ENCODE measurements at regions not wholly inside any gene's neighbourhood (a gene's known extent, or its start where the extent isn't known, plus 50 kb on each side); places are given as distances from the start of the nearest gene placed in this dataset.

- in situ Hi-C loops (cut with MboI; ENCODE audit: low pct_unique_long_range_greater_than_20kb, low sequenced_read_pairs) = no loop called here
- no peak for DNase-seq
Measured at GRCh38 chr9:91082731-91083130, 279.0 kb downstream of the AUH start.

DNA sequence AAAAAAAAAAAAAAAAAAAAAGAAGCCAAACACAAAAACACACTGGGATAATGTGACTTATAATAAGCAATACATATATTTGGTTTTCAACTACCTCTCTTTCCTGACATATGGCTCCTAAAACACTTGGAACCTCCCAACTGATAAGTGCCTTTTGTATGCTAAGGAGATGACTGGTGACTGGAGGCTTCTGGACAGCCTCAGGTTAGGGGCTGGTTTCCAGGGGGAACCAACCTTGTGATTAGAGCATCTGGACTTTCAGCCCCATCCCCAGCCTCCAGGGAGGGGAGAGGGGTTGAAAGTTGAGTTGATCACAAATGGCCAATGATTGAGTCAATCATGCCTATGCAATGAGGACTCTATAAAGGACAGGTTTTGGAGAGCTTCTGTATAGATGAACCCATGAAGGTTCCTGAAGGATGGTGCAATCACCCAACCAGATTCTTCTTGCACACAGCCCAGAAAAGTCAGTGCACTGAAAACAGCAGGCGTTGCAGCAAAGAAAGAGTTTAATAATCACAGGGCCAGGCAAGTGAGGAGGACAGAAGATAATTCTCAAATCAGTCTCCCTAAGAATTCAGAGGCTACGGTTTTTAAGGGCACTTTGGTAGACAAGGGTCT is 276.7 kb downstream of the AUH start:
- DNase-seq = no peak

DNA sequence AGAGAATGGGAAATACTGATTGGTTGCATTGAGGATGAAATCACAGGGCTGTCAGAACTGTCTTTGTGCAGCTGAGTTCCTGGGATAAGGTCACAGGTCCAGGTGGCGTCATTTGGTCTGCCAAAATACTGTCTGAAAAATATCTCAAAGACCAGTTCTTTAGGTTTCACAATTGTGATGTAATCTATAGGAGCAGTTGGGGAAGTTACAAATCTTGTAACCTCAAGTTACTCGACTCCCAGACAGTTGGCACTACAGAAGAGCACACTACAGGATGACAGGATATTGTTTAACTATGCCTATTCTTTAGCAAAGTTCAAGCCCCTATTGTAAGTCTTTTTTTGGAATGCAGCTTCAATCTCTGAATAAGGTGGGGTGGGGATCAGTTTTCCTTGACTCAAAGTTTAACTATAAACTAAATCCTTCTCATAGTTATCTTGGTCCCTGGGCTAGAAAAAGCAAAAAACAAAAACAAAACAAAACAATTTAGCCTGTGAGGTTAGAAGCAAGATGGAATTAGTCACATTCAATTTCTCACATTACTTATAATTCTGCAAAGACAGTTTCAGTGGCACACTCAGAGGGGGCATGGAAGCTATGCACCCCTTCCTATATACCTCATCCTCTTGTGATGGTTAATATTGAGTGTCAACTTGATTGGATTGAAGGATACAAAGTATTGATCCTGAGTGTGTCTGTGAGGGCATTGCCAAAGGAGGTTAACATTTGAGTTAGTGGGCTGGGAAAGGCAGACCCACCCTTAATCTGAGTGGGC is 276.0 kb downstream of the AUH start:
- DNase-seq = peak; percentile 68
- in situ Hi-C loops (cut with MboI; ENCODE audit: low pct_unique_long_range_greater_than_20kb, low sequenced_read_pairs) = no loop called here

More for the DNA sequence above, 276.7 kb downstream of the AUH start:
- in situ Hi-C loops (cut with MboI; ENCODE audit: low pct_unique_long_range_greater_than_20kb, low sequenced_read_pairs) = no loop called here

DNA sequence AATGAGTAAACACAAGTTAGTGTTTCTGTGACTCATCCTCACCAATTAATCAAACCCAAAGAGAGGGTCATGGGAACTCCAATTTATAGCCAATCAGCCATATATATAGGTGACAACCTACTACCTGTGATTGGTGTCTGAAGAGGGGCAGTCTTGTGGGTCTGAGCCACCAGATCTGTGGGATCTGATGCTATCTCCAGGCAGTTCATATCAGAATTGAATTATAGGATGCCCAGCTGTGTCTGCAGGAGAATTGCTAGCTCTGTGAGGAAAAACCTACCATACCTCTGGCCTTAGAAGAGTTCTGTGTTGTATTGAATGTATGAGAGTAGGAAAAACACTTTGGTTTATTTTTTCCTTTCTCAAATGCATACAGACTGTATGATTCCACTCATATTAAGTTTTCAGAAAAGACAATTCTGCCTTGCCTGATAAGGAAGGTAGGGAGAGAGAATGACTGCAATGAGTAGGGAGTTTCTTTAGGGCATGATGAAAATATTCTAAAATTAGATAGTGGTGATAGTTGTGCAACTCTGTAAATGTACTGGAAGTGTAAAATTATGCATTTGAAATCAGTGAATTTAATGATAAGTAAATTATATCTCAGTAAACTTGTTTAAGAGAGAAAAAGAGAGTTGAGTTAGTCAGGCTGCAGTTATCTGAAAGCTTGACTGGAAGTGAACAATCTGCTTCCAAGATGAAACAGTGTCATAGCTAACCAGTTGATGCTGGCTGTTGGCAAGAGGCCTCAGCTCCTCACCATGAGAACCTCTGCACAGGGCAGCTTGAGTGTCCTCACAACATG is 274.9 kb downstream of the AUH start:
- no peak for DNase-seq
- in situ Hi-C loops (cut with MboI; ENCODE audit: low pct_unique_long_range_greater_than_20kb, low sequenced_read_pairs) = no loop called here

DNA sequence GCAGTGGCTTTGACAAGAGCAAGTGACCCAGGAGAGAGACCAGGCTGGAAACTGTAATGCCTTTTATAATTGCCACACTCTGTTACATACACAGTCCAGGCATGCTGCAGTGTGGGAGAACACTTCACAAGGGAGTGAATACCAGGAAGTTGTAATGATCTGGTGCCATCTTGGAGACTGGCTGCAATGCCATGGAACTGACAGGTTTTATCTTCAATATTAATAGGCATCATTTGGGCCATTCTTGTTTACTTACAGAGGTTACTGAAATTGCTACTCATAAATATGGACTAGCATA is 274.3 kb downstream of the AUH start:
- in situ Hi-C loops (cut with MboI; ENCODE audit: low pct_unique_long_range_greater_than_20kb, low sequenced_read_pairs) = no loop called here
- no peak for DNase-seq

DNA sequence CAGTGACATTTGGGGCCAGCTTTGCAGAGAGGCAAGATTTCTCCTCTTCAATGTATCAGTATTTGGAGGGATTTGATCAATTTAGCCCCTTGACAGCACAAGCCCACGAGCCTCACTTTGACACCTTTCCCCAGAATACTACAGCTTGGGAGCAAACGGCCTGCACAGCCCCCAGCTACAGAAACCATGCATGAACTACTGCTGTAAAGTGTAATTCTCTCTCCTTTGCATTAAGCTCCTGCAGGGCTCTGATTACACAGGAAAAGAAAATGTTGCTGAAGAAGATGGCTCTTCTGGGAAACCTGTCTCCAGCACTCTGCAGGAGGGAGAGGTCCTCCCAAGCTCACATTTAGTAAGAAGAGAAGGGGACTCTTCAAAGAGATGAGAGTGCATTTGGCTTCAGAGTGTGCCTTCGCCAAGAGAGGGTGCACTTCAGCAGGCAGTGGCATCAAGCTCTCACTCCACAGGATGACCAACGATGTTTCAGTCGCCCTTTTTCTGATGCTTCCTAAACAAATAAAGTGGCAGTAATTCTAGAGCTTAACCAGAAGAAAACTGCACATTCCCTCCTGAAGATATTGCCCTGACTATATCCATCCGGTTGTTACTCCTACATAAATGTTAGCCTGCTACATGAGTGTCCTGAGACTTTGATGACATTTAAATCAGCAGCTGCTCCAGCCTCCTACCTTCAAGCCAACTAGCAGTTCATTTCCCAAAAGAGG is 272.2 kb downstream of the AUH start:
- DNase-seq = peak; percentile 46
- in situ Hi-C loops (cut with MboI; ENCODE audit: low pct_unique_long_range_greater_than_20kb, low sequenced_read_pairs) = no loop called here

DNA sequence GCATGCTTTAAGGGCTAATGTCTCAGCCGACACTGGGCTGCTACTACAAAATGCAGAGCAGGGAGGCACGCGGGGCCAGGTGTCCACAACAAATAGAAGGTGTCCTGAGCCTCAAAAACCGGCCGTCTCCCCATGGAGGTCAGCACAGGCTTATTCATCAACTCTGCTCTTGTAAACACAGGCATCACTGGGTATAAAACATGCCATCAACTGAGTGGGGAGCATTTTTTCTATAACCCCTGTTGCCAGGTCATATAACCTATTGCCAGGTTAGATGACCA is 271.6 kb downstream of the AUH start:
- no peak for DNase-seq
- in situ Hi-C loops (cut with MboI; ENCODE audit: low pct_unique_long_range_greater_than_20kb, low sequenced_read_pairs) = no loop called here

- in situ Hi-C loops (cut with MboI; ENCODE audit: low pct_unique_long_range_greater_than_20kb, low sequenced_read_pairs) = no loop called here
Measured at GRCh38 chr9:91092214-91092613, 269.5 kb downstream of the AUH start.

DNA sequence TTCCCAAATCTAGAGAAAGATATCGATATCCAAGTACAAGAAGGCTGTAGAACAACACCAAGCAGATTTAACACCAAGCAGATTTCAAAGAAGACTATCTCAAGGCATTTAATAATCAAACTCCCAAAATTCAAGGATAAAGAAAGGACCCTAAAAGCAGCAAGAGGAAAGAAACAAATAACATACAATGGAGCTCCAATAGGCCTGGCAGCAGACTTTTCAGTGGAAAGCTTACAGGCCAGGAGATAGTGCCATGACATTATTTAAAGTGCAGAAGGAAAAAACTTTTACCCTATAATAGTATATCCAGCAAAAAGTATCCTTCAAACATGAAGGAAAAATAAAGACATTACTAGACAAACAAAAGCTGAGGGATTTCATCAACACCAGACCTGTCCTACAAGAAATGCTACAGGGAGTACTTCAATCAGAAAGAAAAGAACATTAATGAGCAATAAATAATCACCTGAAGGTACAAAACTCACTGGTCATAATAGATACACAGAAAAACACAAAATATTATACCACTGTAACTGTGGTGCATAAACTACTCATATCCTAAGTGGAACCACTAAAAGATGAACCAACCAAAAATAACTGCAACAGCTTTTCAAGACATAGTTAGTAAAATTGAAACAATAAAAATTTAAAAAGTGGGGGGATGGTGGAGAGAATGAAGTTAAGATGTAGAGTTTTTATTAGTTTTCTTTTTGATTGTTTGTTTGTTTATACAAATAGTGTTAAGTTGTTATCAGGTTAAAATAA is 267.2 kb downstream of the AUH start:
- in situ Hi-C loops (cut with MboI; ENCODE audit: low pct_unique_long_range_greater_than_20kb, low sequenced_read_pairs) = no loop called here

More at GRCh38 chr9:91092214-91092613, 269.5 kb downstream of the AUH start:
- DNase-seq = no peak

GRCh38 chr9:91098203-91098850 is 263.4 kb downstream of the AUH start:
- in situ Hi-C loops (cut with MboI; ENCODE audit: low pct_unique_long_range_greater_than_20kb, low sequenced_read_pairs) = no loop called here
- no peak for DNase-seq

More for the DNA sequence above, 267.2 kb downstream of the AUH start:
- DNase-seq = no peak

DNA sequence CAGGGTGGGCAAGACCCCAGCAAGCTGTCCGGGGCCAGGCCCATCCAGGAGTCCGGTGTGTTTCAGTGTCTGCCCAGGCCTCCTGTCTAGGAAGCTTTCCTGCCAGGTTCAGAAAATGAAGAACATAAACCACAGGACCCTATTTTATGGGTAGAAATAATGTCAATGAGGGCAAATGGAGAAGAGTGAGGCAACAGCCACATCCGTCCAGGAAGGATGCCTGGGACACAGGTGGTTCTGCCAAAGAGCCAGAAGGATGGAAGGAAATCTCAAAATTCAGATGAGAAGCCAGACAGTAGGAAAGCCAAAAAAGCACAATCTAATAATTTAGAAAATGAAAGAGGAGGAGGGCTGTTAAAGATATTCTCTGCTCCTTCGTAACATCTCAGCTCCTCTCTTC is 262.3 kb downstream of the AUH start:
- in situ Hi-C loops (cut with MboI; ENCODE audit: low pct_unique_long_range_greater_than_20kb, low sequenced_read_pairs) = no loop called here
- no peak for DNase-seq

- in situ Hi-C loops (cut with MboI; ENCODE audit: low pct_unique_long_range_greater_than_20kb, low sequenced_read_pairs) = no loop called here
- DNase-seq = no peak
Measured at GRCh38 chr9:91100878-91101450, 260.8 kb downstream of the AUH start.

DNA sequence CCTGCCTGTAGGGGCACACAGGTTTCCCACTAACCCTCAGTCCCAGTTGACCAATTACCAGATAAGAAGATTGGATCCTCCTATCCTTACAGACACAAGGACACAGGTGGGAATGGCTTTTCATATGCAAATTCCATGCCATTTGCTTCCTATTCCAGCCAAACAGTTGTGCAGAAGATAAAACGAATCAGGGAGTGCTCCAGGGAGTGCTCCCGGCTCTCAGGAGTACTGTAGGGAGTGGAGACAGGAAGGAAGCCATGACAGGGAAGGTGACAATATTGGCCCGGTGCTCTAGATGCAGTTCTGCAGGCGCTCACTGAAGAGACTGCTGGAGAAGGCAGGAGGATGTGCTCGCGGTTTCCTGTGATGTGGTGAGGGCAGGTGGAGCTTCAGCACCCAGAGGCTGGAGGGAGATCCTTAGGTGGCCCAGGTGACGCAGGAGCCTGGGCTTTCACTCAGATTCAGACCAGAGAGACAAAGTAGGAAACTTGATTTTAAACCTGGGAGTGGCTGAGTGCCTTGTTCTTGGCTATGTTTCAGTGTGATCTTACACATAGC is 260.0 kb downstream of the AUH start:
- in situ Hi-C loops (cut with MboI; ENCODE audit: low pct_unique_long_range_greater_than_20kb, low sequenced_read_pairs) = no loop called here
- DNase-seq = no peak

DNA sequence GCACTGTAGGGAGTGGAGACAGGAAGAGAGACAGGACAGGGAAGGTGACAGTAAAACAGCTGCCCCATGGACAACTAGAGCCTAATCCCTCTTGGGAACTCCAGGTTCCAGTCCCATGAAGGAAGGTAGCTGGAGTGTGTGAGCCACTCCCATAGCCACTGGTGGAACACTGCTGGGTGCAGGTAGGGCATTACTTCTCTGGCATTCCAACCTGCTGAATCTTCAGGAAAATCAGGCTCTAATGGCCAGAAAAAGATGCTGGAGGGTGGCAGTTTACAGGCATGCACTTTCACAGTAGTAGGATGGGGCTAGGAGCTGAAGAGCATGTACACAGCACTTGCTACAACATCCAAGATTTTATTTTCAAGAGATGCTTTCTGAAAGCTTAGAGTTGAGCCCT is 259.4 kb downstream of the AUH start:
- in situ Hi-C loops (cut with MboI; ENCODE audit: low pct_unique_long_range_greater_than_20kb, low sequenced_read_pairs) = no loop called here
- DNase-seq = no peak

DNA sequence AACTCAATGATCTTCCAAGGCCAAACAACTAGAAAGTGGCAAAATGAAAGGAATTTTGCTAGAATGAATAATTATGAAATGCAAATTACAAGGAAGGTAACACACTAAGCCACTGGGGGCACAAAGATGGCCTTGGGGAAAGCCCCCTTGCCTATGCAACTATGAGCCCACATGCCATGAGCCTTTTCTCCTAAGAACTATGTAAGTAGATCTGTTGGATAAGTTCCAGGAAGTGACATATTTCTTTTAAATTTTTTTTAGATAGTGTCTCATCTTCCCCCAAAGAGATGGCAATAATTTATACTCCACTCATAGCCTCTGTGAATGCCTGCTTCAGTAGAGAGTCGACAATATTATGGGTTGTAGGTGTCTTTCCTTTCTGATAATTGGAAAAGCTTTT is 257.8 kb downstream of the AUH start:
- no peak for DNase-seq
- in situ Hi-C loops (cut with MboI; ENCODE audit: low pct_unique_long_range_greater_than_20kb, low sequenced_read_pairs) = no loop called here

DNA sequence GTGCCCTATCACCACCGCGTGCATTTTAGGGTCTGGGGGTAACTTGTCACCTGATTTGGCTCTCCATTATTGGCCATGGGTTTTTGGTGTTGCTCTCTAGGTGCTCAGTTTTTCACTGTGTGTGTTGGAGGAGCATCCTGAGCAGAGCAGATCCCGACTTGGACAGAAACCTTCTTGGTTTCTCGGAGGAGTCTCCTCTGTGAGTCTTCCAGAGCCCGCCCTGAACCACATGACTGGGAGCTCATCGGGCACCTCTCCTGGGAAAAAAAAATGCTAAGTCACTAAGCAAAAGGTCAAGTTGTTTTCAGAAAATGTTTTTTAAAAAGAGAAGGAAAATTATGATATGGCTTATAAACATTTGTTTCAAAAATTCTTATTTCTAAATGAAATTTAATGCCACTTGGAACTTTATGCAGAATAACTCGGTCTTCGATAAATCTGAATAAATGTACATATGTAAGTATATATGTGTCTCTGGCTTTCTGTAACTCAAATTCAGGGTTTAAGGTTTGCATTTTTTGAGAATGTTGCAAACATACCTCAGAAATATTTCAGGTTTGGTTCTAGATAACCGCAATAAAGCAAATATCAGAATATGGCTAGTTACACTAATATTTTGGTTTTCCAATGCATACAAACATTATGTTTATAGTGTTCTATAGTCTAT is 255.2 kb downstream of the AUH start:
- DNase-seq = no peak
- in situ Hi-C loops (cut with MboI; ENCODE audit: low pct_unique_long_range_greater_than_20kb, low sequenced_read_pairs) = no loop called here

DNA sequence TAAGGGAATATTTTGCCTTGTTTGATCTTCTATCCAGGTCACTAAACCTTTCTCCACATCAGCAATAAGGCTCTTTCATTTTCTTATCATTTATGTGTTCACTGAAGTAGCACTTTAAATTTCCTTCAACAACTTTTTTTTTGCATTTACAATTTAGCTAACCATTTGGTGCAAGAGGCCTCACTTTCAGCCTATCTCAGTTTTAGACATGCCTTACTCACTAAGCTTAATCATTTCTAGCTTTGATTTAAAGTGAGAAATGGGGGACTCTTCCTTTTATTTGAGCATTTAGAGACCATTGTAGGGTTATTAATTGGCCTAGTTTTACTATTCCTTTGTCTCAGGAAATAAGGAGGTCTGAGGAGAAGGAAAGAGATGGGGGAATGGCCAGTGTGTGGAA is 250.5 kb downstream of the AUH start:
- in situ Hi-C loops (cut with MboI; ENCODE audit: low pct_unique_long_range_greater_than_20kb, low sequenced_read_pairs) = no loop called here
- no peak for DNase-seq

DNA sequence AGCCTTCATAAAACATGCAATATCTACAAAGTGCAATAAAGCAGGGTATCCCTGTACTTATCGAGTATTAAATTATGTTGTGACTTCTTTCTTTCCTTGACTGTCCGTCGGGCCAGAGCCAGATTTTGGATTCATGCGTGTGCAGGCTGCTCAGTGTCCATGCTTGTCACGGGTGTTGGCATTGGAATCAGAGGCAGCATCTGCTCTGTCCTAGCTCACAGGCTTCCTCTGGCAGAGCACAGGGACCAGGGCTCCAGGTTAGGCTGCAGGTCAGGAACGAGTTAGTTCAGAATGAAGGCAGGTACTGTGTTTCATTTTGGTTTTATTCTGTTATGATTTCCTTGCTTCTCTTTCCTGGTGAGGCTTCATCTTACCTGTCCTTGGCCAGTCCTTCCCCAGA is 249.8 kb downstream of the AUH start:
- in situ Hi-C loops (cut with MboI; ENCODE audit: low pct_unique_long_range_greater_than_20kb, low sequenced_read_pairs) = no loop called here
- DNase-seq = no peak

Data from KBM-7 (cell line).